Suprapubic skin (tissue), 4 donors: ENCODE measurements at regions not wholly inside any gene's neighbourhood (a gene's known extent, or its start where the extent isn't known, plus 50 kb on each side); places are given as distances from the start of the nearest gene placed in this dataset.

Experiments
- DNase-seq, 2 donors: peaks; one replicate each; pipeline ENCODE4 v3.0.0-alpha.2; 2019; ENCODE audit warnings: low spot score in 2 of 2
- H3K27ac ChIP-seq: fragments of 200-600 bp; sonication (generic); one replicate; pipeline ENCODE4 v1.5.1; 2019
- H3K27me3 ChIP-seq: fragments of 200-600 bp; sonication (generic); one replicate; pipeline ENCODE4 v1.5.1; 2019
- H3K36me3 ChIP-seq: fragments of 200-600 bp; sonication (generic); one replicate; pipeline ENCODE4 v1.5.1; 2019
- H3K4me1 ChIP-seq: fragments of 200-600 bp; sonication (generic); one replicate; pipeline ENCODE4 v1.5.1; 2019
- H3K4me3 ChIP-seq: fragments of 200-600 bp; sonication (generic); one replicate; pipeline ENCODE4 v1.5.1; 2019; ENCODE audit warnings: mild to moderate bottlenecking
- H3K9me3 ChIP-seq: fragments of 200-600 bp; sonication (generic); one replicate; pipeline ENCODE4 v1.5.1; 2019
- CTCF ChIP-seq, 2 donors: fragments of 200-600 bp in 1 of 2; fragments of 450-650 bp in 1 of 2; sonication (generic) in 1 of 2; IDR thresholded peaks; one replicate each; pipeline ENCODE4 v1.5.1; 2016 to 2019; ENCODE audit warnings: antibody characterized with exemption in 2 of 2, mild to moderate bottlenecking in 1 of 2, moderate library complexity in 1 of 2
- EP300 ChIP-seq: sonication (generic); formaldehyde crosslinking; IDR thresholded peaks from one replicate; pipeline ENCODE4 v1.6.1; 2017; ENCODE audit warnings: antibody characterized with exemption
- POLR2A ChIP-seq, 2 donors: fragments of 450-650 bp; IDR thresholded peaks; one replicate each; pipeline ENCODE4 v1.6.1; 2017; ENCODE audit warnings: antibody characterized with exemption in 2 of 2, mild to moderate bottlenecking in 2 of 2, moderate library complexity in 2 of 2
- POLR2AphosphoS5 ChIP-seq, 3 donors: sonication (generic); formaldehyde crosslinking; IDR thresholded peaks; one replicate each; pipeline ENCODE4 v1.6.1; 2017; ENCODE audit warnings: antibody characterized with exemption in 3 of 3
- WGBS: methylation state at CpG from one replicate; pipeline ENCODE4 v1.1.5; 2018; 5-methylcytosine and 5-hydroxymethylcytosine counted together

GRCh38 chr1:65063025-65063424 is 85.0 kb upstream of the AK4 start:
- DNase-seq, result no peak
- no peak overlapping the region for H3K4me3 ChIP-seq
- peaks cover 6% of the 10 kb centered on the region for H3K36me3 ChIP-seq
- peaks cover 64% of the 10 kb centered on the region for H3K4me1 ChIP-seq
- TF ChIP-seq POLR2AphosphoS5 (IDR thresholded peaks at IDR 0.05) (no peak), POLR2A (IDR thresholded peaks at IDR 0.05) (no peak), EP300 (no peak)
- no peaks in the 10 kb centered on the region for H3K9me3 ChIP-seq
- H3K27ac ChIP-seq, result no peak overlapping the region
- 61% methylated on average over 6 of the region's 6 CpGs for WGBS
- H3K27me3 ChIP-seq, result no peaks in the 10 kb centered on the region

- H3K27ac ChIP-seq, result peak overlapping the region; percentile 100
- no peak for TF ChIP-seq EP300
- TF ChIP-seq POLR2A (IDR thresholded peaks at IDR 0.05), result no peak
- no peak for TF ChIP-seq POLR2AphosphoS5 (IDR thresholded peaks at IDR 0.05)
- no peak for TF ChIP-seq CTCF (IDR thresholded peaks at IDR 0.05)
- peak overlapping the region; percentile 79 for H3K4me3 ChIP-seq
- H3K27me3 ChIP-seq, result no peaks in the 10 kb centered on the region
- no peaks in the 10 kb centered on the region for H3K9me3 ChIP-seq
- H3K4me1 ChIP-seq, result peaks cover 59% of the 10 kb centered on the region
- no peak for DNase-seq
- no peaks in the 10 kb centered on the region for H3K36me3 ChIP-seq
Measured at GRCh38 chr1:65064981-65065380, 83.0 kb upstream of the AK4 start.

- Histone ChIP-seq H3K4me3 (peak overlapping the region; percentile 79), H3K4me1 (peaks cover 52% of the 10 kb centered on the region), H3K9me3 (no peaks in the 10 kb centered on the region), H3K27me3 (no peaks in the 10 kb centered on the region), H3K36me3 (no peaks in the 10 kb centered on the region), H3K27ac (peak overlapping the region; percentile 100)
- WGBS, result 12% methylated on average over 16 of the region's 16 CpGs
- peak in 1 of 2 donors; percentile 71 for DNase-seq
- TF ChIP-seq POLR2A (IDR thresholded peaks at IDR 0.05) (no peak), POLR2AphosphoS5 (IDR thresholded peaks at IDR 0.05) (no peak), CTCF (IDR thresholded peaks at IDR 0.05) (no peak), EP300 (no peak)
Measured at GRCh38 chr1:65065524-65066418, 82.2 kb upstream of the AK4 start.

GRCh38 chr1:65066419-65066765 is 81.6 kb upstream of the AK4 start:
- peak overlapping the region; percentile 79 for H3K4me3 ChIP-seq
- H3K27me3 ChIP-seq, result no peaks in the 10 kb centered on the region
- H3K27ac ChIP-seq, result peak overlapping the region; percentile 100
- H3K36me3 ChIP-seq, result no peaks in the 10 kb centered on the region
- no peaks in the 10 kb centered on the region for H3K9me3 ChIP-seq
- under 1% methylated on average over 33 of the region's 33 CpGs for WGBS
- H3K4me1 ChIP-seq, result peaks cover 48% of the 10 kb centered on the region
- no peak for DNase-seq
- TF ChIP-seq EP300, result no peak
- TF ChIP-seq POLR2A (IDR thresholded peaks at IDR 0.05), result no peak
- no peak for TF ChIP-seq POLR2AphosphoS5 (IDR thresholded peaks at IDR 0.05)
- TF ChIP-seq CTCF (IDR thresholded peaks at IDR 0.05), result no peak

GRCh38 chr1:65066766-65067490 is 81.1 kb upstream of the AK4 start:
- peak overlapping the region; percentile 100 for H3K27ac ChIP-seq
- H3K4me1 ChIP-seq, result peaks cover 46% of the 10 kb centered on the region
- H3K4me3 ChIP-seq, result peak overlapping the region; percentile 79
- peak in 2 of 3 donors; percentile 53 to 62 for TF ChIP-seq POLR2AphosphoS5 (IDR thresholded peaks at IDR 0.05)
- TF ChIP-seq POLR2A (IDR thresholded peaks at IDR 0.05), result peak in 1 of 2 donors; percentile 84
- TF ChIP-seq EP300, result no peak
- no peak for TF ChIP-seq CTCF (IDR thresholded peaks at IDR 0.05)
- 0% methylated on average over 23 of the region's 101 CpGs for WGBS
- no peaks in the 10 kb centered on the region for H3K36me3 ChIP-seq
- no peaks in the 10 kb centered on the region for H3K9me3 ChIP-seq
- H3K27me3 ChIP-seq, result no peaks in the 10 kb centered on the region
- peak; percentile 96 to 97 for DNase-seq
